ENCODE measurements at regions not wholly inside any gene's neighbourhood (a gene's known extent, or its start where the extent isn't known, plus 50 kb on each side); places are given as distances from the start of the nearest gene placed in this dataset.

DNA sequence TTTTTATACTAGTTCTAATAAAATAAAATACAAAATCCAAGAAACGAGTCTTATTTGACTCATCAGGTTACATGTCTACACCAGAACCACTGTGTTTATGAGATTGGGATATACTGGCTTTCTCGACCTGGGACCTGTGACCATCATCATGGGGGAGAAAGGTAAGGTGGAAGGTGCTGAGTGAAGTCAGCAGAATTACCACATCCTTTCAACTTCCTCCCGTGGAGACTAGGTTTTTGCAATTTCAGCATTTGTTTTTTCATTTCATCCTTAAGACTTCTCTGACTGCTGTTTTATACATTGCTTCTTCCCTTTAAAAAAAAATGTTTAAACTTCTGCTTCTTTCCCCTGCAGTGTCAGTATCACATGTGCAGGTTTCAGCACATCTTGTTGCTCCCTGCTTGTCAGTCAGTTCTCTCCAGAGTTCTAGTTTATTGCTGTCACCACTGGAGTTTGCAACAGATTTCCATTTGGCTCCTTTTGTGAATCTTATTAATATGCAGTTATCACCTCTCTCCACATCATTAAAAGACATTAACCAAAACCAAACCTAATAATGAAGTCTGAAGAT lies 60.4 kb upstream of the HAO2 start:
- no peak for DNase-seq (ENCODE audit: low read depth)

- no peak for DNase-seq (ENCODE audit: low read depth)
Measured at GRCh38 chr1:119308806-119309205, 59.8 kb upstream of the HAO2 start.

GRCh38 chr1:119310301-119310700 lies 58.3 kb upstream of the HAO2 start:
- no peak for DNase-seq (ENCODE audit: low read depth)

DNA sequence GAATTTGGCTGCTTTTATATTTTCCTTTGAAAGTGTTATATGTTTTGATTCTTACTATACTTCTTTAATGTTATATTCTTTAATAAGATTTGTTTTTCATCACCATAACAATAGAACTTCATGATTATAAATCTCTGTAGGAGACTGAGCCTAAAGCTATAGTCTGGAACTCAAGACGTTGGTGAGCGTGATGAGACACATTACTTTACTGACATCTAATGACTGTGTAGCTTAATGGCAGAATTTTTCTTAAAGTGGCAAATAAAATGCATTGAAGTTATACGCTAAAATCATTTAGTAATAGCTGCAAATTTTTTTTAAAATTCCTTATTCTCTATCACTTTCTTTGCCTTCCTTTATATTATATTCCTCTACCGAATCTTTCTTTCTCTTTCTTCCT lies 56.1 kb upstream of the HAO2 start:
- no peak for DNase-seq (ENCODE audit: low read depth)

DNA sequence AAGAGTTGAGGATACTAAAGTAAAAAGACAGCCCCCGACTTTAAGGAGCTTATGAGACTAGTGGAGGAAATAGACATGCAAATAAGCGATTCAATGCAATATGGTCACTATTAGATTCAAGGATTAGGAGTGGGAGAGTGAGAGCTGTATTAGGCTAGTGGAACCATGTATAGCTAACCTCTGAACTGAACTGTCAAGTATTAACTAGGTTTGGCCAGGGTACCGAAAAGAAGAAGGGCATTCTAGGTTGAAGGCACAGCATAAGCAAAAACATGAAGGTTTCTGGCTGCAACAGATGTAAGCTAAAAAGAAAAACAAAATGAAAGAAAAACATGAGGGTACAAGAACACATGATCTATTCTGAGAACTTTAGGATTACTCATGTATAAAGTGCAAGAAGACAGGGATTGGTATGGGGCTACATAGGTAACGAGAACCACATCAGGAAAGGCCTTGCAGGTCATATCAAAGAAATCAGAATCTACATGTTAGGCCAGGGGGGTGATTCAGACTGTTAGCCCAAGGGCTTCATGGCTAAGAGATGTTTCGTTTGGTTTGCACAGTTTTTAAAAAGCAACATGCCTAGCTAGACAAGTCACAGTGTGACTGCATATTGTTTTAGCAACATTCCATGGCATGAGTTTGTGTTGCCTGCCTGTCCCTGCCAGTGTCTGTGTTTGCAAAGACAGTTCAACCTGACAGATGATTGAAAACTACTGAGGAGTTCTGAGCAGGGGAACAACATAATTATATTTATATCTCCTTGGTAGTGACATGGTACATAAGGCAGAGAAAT lies 54.4 kb upstream of the HAO2 start:
- no peak for DNase-seq (ENCODE audit: low read depth)

DNA sequence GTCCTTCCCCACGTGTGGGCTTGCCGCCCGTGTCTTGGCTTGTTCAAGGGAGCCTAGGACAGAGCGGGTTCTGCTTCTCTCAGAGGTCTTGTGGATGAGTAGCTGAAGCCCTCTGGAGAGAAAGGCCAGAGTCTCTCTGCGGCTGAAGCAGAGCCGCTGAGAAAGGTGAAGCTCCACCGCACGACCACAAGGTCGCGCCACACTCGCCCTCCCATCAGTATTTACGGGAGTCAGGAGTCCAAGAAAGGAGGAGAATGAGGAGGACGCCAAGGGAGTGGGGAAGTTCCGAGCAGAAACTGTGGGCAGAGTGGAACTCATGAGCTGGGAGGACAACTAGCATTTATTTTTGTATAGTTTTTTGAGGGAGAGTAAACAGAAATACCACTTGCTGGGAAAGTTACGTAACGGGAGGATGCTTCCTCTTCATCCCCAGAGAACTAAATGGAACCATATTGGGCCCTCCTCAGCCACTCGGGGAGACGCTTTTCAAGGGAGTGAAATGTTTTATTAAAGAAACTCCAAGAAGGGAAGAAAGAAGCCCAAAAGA lies 51.6 kb upstream of the HAO2 start:
- no peak for DNase-seq (ENCODE audit: low read depth)

DNA sequence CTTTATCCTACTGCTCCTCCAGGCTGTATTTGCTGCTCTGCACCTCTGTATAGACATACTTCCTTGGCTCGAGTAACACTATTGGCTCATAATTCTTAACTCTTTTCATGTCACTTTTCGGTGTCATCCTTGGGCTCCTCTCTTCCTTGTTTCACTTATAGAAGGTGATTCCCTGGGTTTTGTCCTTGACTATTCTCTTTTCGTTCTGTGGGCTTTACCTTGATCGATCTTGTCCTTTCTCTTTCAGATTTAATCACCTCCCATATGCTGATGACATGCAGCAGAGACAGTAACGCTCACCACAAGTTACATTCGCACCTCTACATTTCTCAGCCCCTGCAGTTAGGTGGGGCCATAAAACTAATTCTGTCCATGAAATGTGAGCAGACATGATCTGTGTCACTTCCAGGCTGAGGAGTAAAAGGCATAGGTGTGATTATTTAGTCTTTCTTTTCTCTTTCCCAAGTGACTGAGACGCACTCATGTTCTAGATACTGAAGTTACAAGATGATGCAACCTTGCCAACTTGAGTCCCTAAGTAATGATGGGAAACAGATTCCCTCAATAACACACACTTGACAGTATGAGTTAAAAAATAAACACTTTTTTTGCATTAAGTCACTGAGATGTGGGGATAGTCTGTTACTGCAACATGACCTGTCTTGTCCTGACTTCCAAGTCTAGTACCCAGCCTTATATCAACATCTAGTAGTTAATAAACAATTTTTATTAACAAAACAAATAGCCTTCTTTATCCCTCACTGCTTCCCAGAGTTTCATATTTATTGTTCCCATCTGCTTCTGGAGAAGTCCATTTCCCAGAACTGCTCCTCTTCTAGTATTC lies 49.9 kb upstream of the HAO2 start:
- DNase-seq (ENCODE audit: low read depth), result no peak

Data from ELR (cell line).